ENCODE measurements at regions not wholly inside any gene's neighbourhood (a gene's known extent, or its start where the extent isn't known, plus 50 kb on each side); places are given as distances from the start of the nearest gene placed in this dataset.

DNA sequence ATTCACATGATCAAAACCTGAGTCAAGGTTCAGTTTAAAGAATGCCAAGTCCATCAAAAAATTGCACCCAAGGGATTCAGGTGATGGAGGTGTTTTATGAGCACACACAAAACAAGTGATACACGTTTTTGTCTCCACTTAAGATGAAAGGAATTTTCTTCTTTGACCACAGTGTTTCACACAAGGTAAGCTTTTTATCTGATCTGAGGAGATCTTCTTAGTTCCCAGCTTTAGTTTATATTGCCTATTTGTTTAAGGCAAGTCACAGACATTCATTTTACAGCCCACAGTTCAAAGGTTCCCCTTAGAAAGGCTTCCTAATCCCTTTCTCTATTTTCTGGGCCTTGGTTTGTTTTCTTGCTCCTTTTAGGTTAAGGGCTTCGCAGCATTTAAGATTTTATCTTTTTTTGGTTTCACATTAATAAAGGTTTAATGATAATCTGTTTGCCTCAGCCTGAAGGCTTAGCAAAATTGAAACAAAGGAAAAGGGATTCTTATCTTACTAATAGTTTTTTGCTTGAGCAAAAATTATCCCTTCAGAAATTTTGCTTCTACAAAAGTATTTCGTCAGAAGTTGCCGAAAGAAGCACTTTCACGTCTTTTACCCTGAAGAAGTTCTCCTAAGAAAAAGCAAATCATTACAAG lies 420.5 kb upstream of the NAALADL2 start:
- TF ChIP-seq ZC3H10 (CRISPR knock-in tag; IDR thresholded peaks at IDR 0.05) (no peak), TOX (CRISPR knock-in tag; IDR thresholded peaks at IDR 0.05; ENCODE audit: borderline replicate concordance) (no peak), SNAI2 (CRISPR knock-in tag; IDR thresholded peaks at IDR 0.05) (no peak), OSR1 (CRISPR knock-in tag; IDR thresholded peaks at IDR 0.05) (no peak), ZNF70 (CRISPR knock-in tag; IDR thresholded peaks at IDR 0.05) (no peak), ZFP30 (CRISPR knock-in tag; IDR thresholded peaks at IDR 0.05) (no peak), ZFP3 (CRISPR knock-in tag; IDR thresholded peaks at IDR 0.05) (no peak), RARB (CRISPR knock-in tag; IDR thresholded peaks at IDR 0.05) (no peak), ZNF565 (CRISPR knock-in tag; conservative IDR thresholded peaks at IDR 0.05; ENCODE audit: low read depth) (no peak)
- TF ChIP-seq, protein P1, sequence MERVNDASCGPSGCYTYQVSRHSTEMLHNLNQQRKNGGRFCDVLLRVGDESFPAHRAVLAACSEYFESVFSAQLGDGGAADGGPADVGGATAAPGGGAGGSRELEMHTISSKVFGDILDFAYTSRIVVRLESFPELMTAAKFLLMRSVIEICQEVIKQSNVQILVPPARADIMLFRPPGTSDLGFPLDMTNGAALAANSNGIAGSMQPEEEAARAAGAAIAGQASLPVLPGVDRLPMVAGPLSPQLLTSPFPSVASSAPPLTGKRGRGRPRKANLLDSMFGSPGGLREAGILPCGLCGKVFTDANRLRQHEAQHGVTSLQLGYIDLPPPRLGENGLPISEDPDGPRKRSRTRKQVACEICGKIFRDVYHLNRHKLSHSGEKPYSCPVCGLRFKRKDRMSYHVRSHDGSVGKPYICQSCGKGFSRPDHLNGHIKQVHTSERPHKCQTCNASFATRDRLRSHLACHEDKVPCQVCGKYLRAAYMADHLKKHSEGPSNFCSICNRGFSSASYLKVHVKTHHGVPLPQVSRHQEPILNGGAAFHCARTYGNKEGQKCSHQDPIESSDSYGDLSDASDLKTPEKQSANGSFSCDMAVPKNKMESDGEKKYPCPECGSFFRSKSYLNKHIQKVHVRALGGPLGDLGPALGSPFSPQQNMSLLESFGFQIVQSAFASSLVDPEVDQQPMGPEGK (CRISPR knock-in tag; IDR thresholded peaks at IDR 0.05; ENCODE audit: borderline replicate concordance): no peak
- TF ChIP-seq, protein P2, sequence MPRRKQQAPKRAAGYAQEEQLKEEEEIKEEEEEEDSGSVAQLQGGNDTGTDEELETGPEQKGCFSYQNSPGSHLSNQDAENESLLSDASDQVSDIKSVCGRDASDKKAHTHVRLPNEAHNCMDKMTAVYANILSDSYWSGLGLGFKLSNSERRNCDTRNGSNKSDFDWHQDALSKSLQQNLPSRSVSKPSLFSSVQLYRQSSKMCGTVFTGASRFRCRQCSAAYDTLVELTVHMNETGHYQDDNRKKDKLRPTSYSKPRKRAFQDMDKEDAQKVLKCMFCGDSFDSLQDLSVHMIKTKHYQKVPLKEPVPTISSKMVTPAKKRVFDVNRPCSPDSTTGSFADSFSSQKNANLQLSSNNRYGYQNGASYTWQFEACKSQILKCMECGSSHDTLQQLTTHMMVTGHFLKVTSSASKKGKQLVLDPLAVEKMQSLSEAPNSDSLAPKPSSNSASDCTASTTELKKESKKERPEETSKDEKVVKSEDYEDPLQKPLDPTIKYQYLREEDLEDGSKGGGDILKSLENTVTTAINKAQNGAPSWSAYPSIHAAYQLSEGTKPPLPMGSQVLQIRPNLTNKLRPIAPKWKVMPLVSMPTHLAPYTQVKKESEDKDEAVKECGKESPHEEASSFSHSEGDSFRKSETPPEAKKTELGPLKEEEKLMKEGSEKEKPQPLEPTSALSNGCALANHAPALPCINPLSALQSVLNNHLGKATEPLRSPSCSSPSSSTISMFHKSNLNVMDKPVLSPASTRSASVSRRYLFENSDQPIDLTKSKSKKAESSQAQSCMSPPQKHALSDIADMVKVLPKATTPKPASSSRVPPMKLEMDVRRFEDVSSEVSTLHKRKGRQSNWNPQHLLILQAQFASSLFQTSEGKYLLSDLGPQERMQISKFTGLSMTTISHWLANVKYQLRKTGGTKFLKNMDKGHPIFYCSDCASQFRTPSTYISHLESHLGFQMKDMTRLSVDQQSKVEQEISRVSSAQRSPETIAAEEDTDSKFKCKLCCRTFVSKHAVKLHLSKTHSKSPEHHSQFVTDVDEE (CRISPR knock-in tag; IDR thresholded peaks at IDR 0.05): no peak
